Keratinocyte (primary cell): ENCODE measurements at regions not wholly inside any gene's neighbourhood (a gene's known extent, or its start where the extent isn't known, plus 50 kb on each side); places are given as distances from the start of the nearest gene placed in this dataset.

Experiments
- DNase-seq: peaks from one replicate; pipeline ENCODE4 v3.0.0-alpha.2; 2011; ENCODE audit warnings: low read depth, missing footprints, low spot score
- FAIRE-seq: peaks from 2 replicates; lab custom pipeline; 2011; peaks lifted over from hg19 to GRCh38; lab: Jason Lieb, UNC
- H2AFZ ChIP-seq: 2 replicates; pipeline ENCODE4 v1.6.0; 2012; ENCODE audit warnings: low read length, control low read depth, inconsistent platforms; ENCODE audit not compliant: control insufficient read depth
- H3K27ac ChIP-seq: 2 replicates; pipeline ENCODE4 v1.5.1; 2011; ENCODE audit warnings: low read length; ENCODE audit not compliant: control insufficient read depth, insufficient read depth
- H3K27me3 ChIP-seq: 3 replicates; pipeline ENCODE4 v1.6.0; 2011; ENCODE audit warnings: low read length; ENCODE audit not compliant: control insufficient read depth, insufficient read depth; ENCODE audit errors: extremely low read depth
- H3K36me3 ChIP-seq, 2 experiments: 2 replicates in 1 of 2; 3 replicates in 1 of 2; pipeline ENCODE4 v1.5.1; 2011; ENCODE audit warnings: low read length in 2 of 2, mild to moderate bottlenecking in 1 of 2; ENCODE audit not compliant: control insufficient read depth in 2 of 2, insufficient read depth in 2 of 2; ENCODE audit errors: extremely low read depth in 1 of 2
- H3K4me1 ChIP-seq: 3 replicates; pipeline ENCODE4 v1.5.1; 2011; ENCODE audit warnings: low read length; ENCODE audit not compliant: control insufficient read depth, insufficient read depth; ENCODE audit errors: extremely low read depth
- H3K4me2 ChIP-seq: 3 replicates; pipeline ENCODE4 v1.6.0; 2011; ENCODE audit warnings: low read depth, low read length; ENCODE audit not compliant: control insufficient read depth, insufficient read depth; ENCODE audit errors: extremely low read depth
- H3K4me3 ChIP-seq, 3 experiments: fragments of 200-600 bp in 1 of 3; sonication (generic) in 1 of 3; 2 replicates in 2 of 3; 3 replicates in 1 of 3; pipeline ENCODE4 v1.5.1; 2011 to 2016; ENCODE audit warnings: low read length in 3 of 3, mild to moderate bottlenecking in 3 of 3, control low read depth in 2 of 3, inconsistent platforms in 1 of 3, low read depth in 1 of 3, mixed read lengths in 1 of 3, mixed run types in 1 of 3, moderate library complexity in 1 of 3; ENCODE audit not compliant: control insufficient read depth in 2 of 3, insufficient read depth in 2 of 3; ENCODE audit errors: extremely low read depth in 1 of 3
- H3K79me2 ChIP-seq: 2 replicates; pipeline ENCODE4 v1.6.0; 2012; ENCODE audit warnings: low read length; ENCODE audit not compliant: control insufficient read depth, insufficient read depth
- H3K9ac ChIP-seq: 3 replicates; pipeline ENCODE4 v1.6.0; 2011; ENCODE audit warnings: low read length; ENCODE audit not compliant: control insufficient read depth, insufficient read depth; ENCODE audit errors: extremely low read depth
- H3K9me1 ChIP-seq: 3 replicates; pipeline ENCODE4 v1.6.0; 2011; ENCODE audit warnings: low read length; ENCODE audit not compliant: control insufficient read depth, insufficient read depth; ENCODE audit errors: extremely low read depth
- H3K9me3 ChIP-seq: 2 replicates; pipeline ENCODE4 v1.5.1; 2012; ENCODE audit warnings: low read depth, low read length; ENCODE audit not compliant: control insufficient read depth
- H4K20me1 ChIP-seq: 3 replicates; pipeline ENCODE4 v1.6.0; 2011; ENCODE audit warnings: low read length; ENCODE audit not compliant: control insufficient read depth, insufficient read depth; ENCODE audit errors: extremely low read depth
- EZH2 ChIP-seq: IDR thresholded peaks from one replicate; pipeline ENCODE4 v1.6.1; 2012; ENCODE audit warnings: inconsistent platforms, mild to moderate bottlenecking, low read length, moderate library complexity
- dilution Hi-C: fragments of 300-500 bp; cut with MboI; formaldehyde crosslinking; loops from one replicate; pipeline ENCODE4 v1.7.0; 2020; ENCODE audit warnings: low sequenced_read_pairs; ENCODE audit not compliant: extremely low pct_ligation_motif_present
- TF ChIP-seq, protein P1 (sequence below), 3 experiments: IDR thresholded peaks in 1 of 3; conservative IDR thresholded peaks in 1 of 3; optimal IDR thresholded peaks in 1 of 3; 2 replicates in 2 of 3; 3 replicates in 1 of 3; pipeline versions ENCODE3 to v1.5.1; 2011; ENCODE audit warnings: low read length in 3 of 3, mild to moderate bottlenecking in 3 of 3, moderate library complexity in 2 of 3, control low read depth in 1 of 3, inconsistent platforms in 1 of 3; ENCODE audit not compliant: insufficient read depth in 2 of 3; ENCODE audit errors: extremely low read depth in 1 of 3

DNA sequence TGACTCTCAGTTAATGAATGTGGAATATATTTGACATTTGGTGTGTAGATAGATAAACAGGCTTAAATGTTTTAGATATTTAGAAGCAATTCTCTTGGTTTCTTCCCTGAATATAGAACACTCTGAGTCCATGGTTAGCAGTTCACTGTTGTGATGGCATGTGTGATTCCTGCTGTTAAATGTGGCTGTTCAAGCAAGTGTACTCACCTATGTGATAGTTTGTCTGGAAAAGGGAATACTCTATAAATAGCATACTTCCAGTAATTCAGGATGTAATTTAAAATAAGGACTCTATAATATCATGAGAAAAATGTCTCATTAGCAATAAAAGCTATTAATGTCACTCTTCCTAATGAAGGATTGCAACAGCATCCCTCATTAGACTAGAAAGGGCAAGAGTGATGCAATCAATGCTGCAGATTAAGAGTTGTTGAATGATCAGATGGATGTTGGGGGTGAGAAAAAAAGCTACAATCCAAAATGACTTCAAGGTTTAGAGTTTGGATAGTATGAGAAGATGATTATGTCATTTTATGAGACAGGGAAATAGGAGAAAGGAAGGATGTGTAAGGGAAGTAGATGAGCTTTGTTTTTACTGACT is 201.8 kb upstream of the WDFY3 start:
- Histone ChIP-seq H3K4me2 (no peak overlapping the region), H3K79me2 (no peaks in the 10 kb centered on the region), H3K4me3 (no peak overlapping the region), H3K27ac (no peak overlapping the region), H3K27me3 (no peaks in the 10 kb centered on the region), H3K9me1 (no peaks in the 10 kb centered on the region), H3K4me1 (peaks cover 13% of the 10 kb centered on the region), H4K20me1 (no peaks in the 10 kb centered on the region), H2AFZ (no peak overlapping the region), H3K36me3 (no peaks in the 10 kb centered on the region), H3K9ac (no peak overlapping the region), H3K9me3 (no peaks in the 10 kb centered on the region)
- no peak for DNase-seq
- dilution Hi-C loops: loop anchor here (25.0 kb wide), 1 partner anchor 194 kb away; no protein-coding TSS in a partner anchor
- no peak for FAIRE-seq
- no peak for TF ChIP-seq EZH2
- TF ChIP-seq, protein P1, sequence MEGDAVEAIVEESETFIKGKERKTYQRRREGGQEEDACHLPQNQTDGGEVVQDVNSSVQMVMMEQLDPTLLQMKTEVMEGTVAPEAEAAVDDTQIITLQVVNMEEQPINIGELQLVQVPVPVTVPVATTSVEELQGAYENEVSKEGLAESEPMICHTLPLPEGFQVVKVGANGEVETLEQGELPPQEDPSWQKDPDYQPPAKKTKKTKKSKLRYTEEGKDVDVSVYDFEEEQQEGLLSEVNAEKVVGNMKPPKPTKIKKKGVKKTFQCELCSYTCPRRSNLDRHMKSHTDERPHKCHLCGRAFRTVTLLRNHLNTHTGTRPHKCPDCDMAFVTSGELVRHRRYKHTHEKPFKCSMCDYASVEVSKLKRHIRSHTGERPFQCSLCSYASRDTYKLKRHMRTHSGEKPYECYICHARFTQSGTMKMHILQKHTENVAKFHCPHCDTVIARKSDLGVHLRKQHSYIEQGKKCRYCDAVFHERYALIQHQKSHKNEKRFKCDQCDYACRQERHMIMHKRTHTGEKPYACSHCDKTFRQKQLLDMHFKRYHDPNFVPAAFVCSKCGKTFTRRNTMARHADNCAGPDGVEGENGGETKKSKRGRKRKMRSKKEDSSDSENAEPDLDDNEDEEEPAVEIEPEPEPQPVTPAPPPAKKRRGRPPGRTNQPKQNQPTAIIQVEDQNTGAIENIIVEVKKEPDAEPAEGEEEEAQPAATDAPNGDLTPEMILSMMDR (optimal IDR thresholded peaks at IDR 0.05 in 1 of 3, IDR thresholded peaks at IDR 0.05 in 1 of 3, conservative IDR thresholded peaks at IDR 0.05 in 1 of 3; ENCODE audit: extremely low read depth in 1 of 3, insufficient read depth in 2 of 3, low read length in 3 of 3): no peak

DNA sequence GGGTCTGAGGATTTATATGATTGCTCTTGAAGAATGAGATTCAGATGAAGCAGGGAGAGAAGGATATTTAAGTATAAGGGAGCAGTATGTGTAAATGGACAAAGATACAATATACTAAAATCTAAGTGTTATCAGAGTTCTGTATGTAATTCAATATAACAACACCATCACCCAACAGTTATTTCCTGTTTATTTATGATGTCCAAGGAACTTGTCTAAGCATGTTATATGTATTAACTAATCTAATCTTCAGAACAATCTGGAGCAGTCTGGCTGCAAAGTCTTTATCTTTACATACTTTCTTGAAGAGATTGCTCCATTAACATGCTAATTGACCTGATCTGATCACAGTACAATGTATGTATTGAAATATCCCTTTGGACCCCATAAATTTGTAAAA is 203.8 kb upstream of the WDFY3 start:
- H2AFZ ChIP-seq: no peak overlapping the region
- dilution Hi-C loops: loop anchor here (25.0 kb wide), 1 partner anchor 192 kb away; no protein-coding TSS in a partner anchor
- no peak overlapping the region for H3K4me3 ChIP-seq
- peaks cover 13% of the 10 kb centered on the region for H3K4me1 ChIP-seq
- H3K36me3 ChIP-seq: no peaks in the 10 kb centered on the region
- H4K20me1 ChIP-seq: no peaks in the 10 kb centered on the region
- TF ChIP-seq EZH2: no peak
- TF ChIP-seq, protein P1 (optimal IDR thresholded peaks at IDR 0.05 in 1 of 3, IDR thresholded peaks at IDR 0.05 in 1 of 3, conservative IDR thresholded peaks at IDR 0.05 in 1 of 3; ENCODE audit: extremely low read depth in 1 of 3, insufficient read depth in 2 of 3, low read length in 3 of 3): no peak
- H3K27ac ChIP-seq: no peak overlapping the region
- peak overlapping the region; percentile 22 for H3K4me2 ChIP-seq
- H3K27me3 ChIP-seq: no peaks in the 10 kb centered on the region
- no peaks in the 10 kb centered on the region for H3K9me1 ChIP-seq
- H3K9ac ChIP-seq: no peak overlapping the region
- H3K9me3 ChIP-seq: no peaks in the 10 kb centered on the region
- no peaks in the 10 kb centered on the region for H3K79me2 ChIP-seq
- FAIRE-seq (no peak), DNase-seq (no peak)
